ENCODE measurements at regions not wholly inside any gene's neighbourhood (a gene's known extent, or its start where the extent isn't known, plus 50 kb on each side); places are given as distances from the start of the nearest gene placed in this dataset.

DNA sequence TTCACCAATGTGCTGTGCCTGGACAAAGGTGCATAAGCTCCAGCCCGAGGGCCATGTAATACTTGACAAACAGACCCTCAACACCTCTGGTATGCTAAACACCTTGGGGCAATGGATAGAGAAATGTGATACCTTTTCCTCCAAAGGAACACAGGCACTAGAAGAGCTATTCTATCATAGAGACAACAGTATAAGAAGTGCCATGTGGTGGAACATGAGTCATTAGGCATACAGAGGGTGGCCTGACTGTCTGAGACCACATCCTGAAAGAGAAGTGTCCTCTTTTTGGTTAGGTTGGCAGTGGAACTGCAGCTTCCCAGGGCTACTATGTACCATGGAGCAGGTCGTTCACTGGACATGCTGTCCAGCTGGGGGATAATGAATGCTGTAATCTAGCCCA, 153.9 kb downstream of the INSIG2 start:
- TF ChIP-seq, protein P1, sequence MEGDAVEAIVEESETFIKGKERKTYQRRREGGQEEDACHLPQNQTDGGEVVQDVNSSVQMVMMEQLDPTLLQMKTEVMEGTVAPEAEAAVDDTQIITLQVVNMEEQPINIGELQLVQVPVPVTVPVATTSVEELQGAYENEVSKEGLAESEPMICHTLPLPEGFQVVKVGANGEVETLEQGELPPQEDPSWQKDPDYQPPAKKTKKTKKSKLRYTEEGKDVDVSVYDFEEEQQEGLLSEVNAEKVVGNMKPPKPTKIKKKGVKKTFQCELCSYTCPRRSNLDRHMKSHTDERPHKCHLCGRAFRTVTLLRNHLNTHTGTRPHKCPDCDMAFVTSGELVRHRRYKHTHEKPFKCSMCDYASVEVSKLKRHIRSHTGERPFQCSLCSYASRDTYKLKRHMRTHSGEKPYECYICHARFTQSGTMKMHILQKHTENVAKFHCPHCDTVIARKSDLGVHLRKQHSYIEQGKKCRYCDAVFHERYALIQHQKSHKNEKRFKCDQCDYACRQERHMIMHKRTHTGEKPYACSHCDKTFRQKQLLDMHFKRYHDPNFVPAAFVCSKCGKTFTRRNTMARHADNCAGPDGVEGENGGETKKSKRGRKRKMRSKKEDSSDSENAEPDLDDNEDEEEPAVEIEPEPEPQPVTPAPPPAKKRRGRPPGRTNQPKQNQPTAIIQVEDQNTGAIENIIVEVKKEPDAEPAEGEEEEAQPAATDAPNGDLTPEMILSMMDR (IDR thresholded peaks at IDR 0.05; ENCODE audit: insufficient read depth, low read depth, low read length): no peak
- no peak for TF ChIP-seq EZH2 (IDR thresholded peaks at IDR 0.05; ENCODE audit: insufficient read depth, low read length)
